ENCODE measurements at regions not wholly inside any gene's neighbourhood (a gene's known extent, or its start where the extent isn't known, plus 50 kb on each side); places are given as distances from the start of the nearest gene placed in this dataset.

GRCh38 chr2:234676109-234676782 lies 179.4 kb upstream of the ARL4C start:
- no peaks in the 10 kb centered on the region for H4K20me1 ChIP-seq (ENCODE audit: control insufficient read depth, insufficient read depth)
- H3K79me2 ChIP-seq (ENCODE audit: control insufficient read depth, insufficient read depth, low read length): no peaks in the 10 kb centered on the region
- ChIA-PET POLR2A (no interaction called here), CTCF (no interaction called here), SMC1A (ENCODE audit: uncharacterized antibody, unreplicated experiment) (interaction anchor here (1.0 kb wide), 1 partner anchor 17 kb away, joined by 3 read pairs; no protein-coding TSS in a partner anchor), RAD21 (ENCODE audit: unreplicated experiment) (no interaction called here)
- ATAC-seq (no peak), DNase-seq (ENCODE audit: low read depth, low spot score) (no peak), FAIRE-seq (no peak)
- no peak overlapping the region for H3K4me3 ChIP-seq
- intact Hi-C loops (cut with micrococcal nuclease; ENCODE audit: unreplicated experiment): no loop called here
- no peaks in the 10 kb centered on the region for H3K4me1 ChIP-seq (ENCODE audit: control insufficient read depth, insufficient read depth, low read length)
- no peak overlapping the region for H3K9ac ChIP-seq (ENCODE audit: control insufficient read depth, insufficient read depth, low read length)
- no peak overlapping the region for H3K27ac ChIP-seq (ENCODE audit: control insufficient read depth, insufficient read depth)
- no peaks in the 10 kb centered on the region for H3K36me3 ChIP-seq (ENCODE audit: control insufficient read depth in 2 of 2, insufficient read depth in 2 of 2, low read length in 1 of 2)
- no peak overlapping the region for H3K4me2 ChIP-seq (ENCODE audit: control insufficient read depth, insufficient read depth)
- in situ Hi-C loops (cut with MboI): no loop called here
- no peaks in the 10 kb centered on the region; a peak in 1 of 4 replicates for H3K27me3 ChIP-seq (replicated peaks in 1 of 2; ENCODE audit: control insufficient read depth in 2 of 2, insufficient read depth in 2 of 2, low read length in 1 of 2)
- H3K9me3 ChIP-seq (replicated peaks; ENCODE audit: control insufficient read depth, insufficient read depth, low read length): no peaks in the 10 kb centered on the region
- 9% methylated on average over 4 of the region's 4 CpGs for WGBS (ENCODE audit: insufficient coverage, insufficient replicate concordance, low lambda C conversion rate, missing lambda C conversion rate)
- no TSS peak for BruUV-seq (replicated peaks)
- no peak overlapping the region for H2AFZ ChIP-seq (ENCODE audit: control insufficient read depth, low read depth, low read length)
- TF ChIP-seq ZZZ3 (IDR thresholded peaks at IDR 0.05; ENCODE audit: control insufficient read depth, insufficient read length, low read depth) (no peak), GATAD2B (conservative IDR thresholded peaks at IDR 0.05; ENCODE audit: low read depth) (no peak), ATF7 (IDR thresholded peaks at IDR 0.05; ENCODE audit: low read depth) (no peak), POU2F2 (IDR thresholded peaks at IDR 0.05; ENCODE audit: borderline replicate concordance, low read depth, low read length) (no peak), MYC (IDR thresholded peaks at IDR 0.05; ENCODE audit: insufficient read depth, insufficient read length, insufficient replicate concordance, low read length, severe bottlenecking) (no peak), BCLAF1 (IDR thresholded peaks at IDR 0.05) (no peak), MLLT1 (IDR thresholded peaks at IDR 0.05) (no peak), CTCF (IDR thresholded peaks at IDR 0.05 in 2 of 3, conservative IDR thresholded peaks at IDR 0.05 in 1 of 3; ENCODE audit: control insufficient read depth in 2 of 3, extremely low read depth in 1 of 3, insufficient read depth in 1 of 3, low read depth in 3 of 3, low read length in 3 of 3) (no peak), NFYA (IDR thresholded peaks at IDR 0.05; ENCODE audit: borderline replicate concordance, low read depth, low read length) (no peak), PAX8 (IDR thresholded peaks at IDR 0.05) (no peak), E4F1 (IDR thresholded peaks at IDR 0.05; ENCODE audit: borderline replicate concordance, partially characterized antibody) (no peak), SMC3 (IDR thresholded peaks at IDR 0.05; ENCODE audit: borderline replicate concordance, low read length) (no peak), POLR2A (IDR thresholded peaks at IDR 0.05; ENCODE audit: low read depth, low read length) (no peak), RCOR1 (conservative IDR thresholded peaks at IDR 0.05; ENCODE audit: low read depth, low read length) (no peak)
